Lower lobe of right lung (tissue), 2 donors: ENCODE measurements at regions not wholly inside any gene's neighbourhood (a gene's known extent, or its start where the extent isn't known, plus 50 kb on each side); places are given as distances from the start of the nearest gene placed in this dataset.

Experiments
- ATAC-seq, 2 donors: fragments of 200-7000 bp; cut with Tn5 transposase; one replicate each; pipeline ENCODE4 v1.9.1; 2020 to 2022; ENCODE audit warnings: mild to moderate bottlenecking in 2 of 2, moderate library complexity in 2 of 2
- DNase-seq: peaks from one replicate; pipeline ENCODE4 v3.0.0-alpha.2; 2020
- H3K27ac ChIP-seq: fragments of 200-600 bp; one replicate; pipeline ENCODE4 v1.8.0; 2022
- H3K27me3 ChIP-seq: fragments of 200-600 bp; one replicate; pipeline ENCODE4 v1.8.0; 2022; ENCODE audit warnings: low read depth
- H3K36me3 ChIP-seq: fragments of 200-600 bp; one replicate; pipeline ENCODE4 v1.8.0; 2022; ENCODE audit warnings: mild to moderate bottlenecking
- H3K4me1 ChIP-seq: fragments of 200-600 bp; one replicate; pipeline ENCODE4 v1.8.0; 2022
- H3K4me3 ChIP-seq: fragments of 200-600 bp; one replicate; pipeline ENCODE4 v1.8.0; 2022; ENCODE audit warnings: mild to moderate bottlenecking
- H3K9me3 ChIP-seq: fragments of 200-600 bp; one replicate; pipeline ENCODE4 v1.8.0; 2022
- intact Hi-C: fragments of 100-400 bp; cut with DNase I; formaldehyde crosslinking; loops from one replicate; pipeline ENCODE4 v1.11.0; 2022
- TF ChIP-seq, protein P1 (sequence below): fragments of 200-600 bp; IDR thresholded peaks from one replicate; pipeline ENCODE4 v1.8.0; 2022; ENCODE audit warnings: antibody characterized with exemption, mild to moderate bottlenecking
- donor health status: DM: no; HTN: yes; CAD: no; lungs with severe emphysema.

DNA sequence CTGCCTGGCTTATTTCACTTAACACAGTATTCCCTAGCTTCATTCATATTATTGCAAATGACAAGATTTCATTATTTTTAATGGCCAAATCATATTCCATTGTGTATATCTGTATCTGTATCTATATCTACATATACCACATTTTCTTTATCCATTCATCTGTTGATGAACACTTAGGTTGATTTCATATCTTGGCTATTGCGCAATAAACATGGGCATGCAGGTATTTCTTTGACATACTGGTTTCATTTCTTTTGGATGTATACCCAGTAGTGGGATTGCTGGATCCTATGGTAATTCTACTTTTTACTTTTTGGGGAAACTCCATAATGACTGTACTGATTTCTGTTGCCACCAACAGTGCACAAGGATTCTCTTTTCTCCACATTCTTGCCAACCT lies 68.9 kb upstream of the CREB5 start:
- ATAC-seq (no peak), DNase-seq (no peak)
- H3K27ac ChIP-seq, result no peak overlapping the region
- intact Hi-C loops, result no loop called here
- H3K4me3 ChIP-seq, result no peak overlapping the region
- TF ChIP-seq, protein P1, sequence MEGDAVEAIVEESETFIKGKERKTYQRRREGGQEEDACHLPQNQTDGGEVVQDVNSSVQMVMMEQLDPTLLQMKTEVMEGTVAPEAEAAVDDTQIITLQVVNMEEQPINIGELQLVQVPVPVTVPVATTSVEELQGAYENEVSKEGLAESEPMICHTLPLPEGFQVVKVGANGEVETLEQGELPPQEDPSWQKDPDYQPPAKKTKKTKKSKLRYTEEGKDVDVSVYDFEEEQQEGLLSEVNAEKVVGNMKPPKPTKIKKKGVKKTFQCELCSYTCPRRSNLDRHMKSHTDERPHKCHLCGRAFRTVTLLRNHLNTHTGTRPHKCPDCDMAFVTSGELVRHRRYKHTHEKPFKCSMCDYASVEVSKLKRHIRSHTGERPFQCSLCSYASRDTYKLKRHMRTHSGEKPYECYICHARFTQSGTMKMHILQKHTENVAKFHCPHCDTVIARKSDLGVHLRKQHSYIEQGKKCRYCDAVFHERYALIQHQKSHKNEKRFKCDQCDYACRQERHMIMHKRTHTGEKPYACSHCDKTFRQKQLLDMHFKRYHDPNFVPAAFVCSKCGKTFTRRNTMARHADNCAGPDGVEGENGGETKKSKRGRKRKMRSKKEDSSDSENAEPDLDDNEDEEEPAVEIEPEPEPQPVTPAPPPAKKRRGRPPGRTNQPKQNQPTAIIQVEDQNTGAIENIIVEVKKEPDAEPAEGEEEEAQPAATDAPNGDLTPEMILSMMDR, result no peak
- no peaks in the 10 kb centered on the region for H3K9me3 ChIP-seq
- H3K4me1 ChIP-seq, result no peaks in the 10 kb centered on the region
- H3K36me3 ChIP-seq, result no peaks in the 10 kb centered on the region
- H3K27me3 ChIP-seq, result no peaks in the 10 kb centered on the region

DNA sequence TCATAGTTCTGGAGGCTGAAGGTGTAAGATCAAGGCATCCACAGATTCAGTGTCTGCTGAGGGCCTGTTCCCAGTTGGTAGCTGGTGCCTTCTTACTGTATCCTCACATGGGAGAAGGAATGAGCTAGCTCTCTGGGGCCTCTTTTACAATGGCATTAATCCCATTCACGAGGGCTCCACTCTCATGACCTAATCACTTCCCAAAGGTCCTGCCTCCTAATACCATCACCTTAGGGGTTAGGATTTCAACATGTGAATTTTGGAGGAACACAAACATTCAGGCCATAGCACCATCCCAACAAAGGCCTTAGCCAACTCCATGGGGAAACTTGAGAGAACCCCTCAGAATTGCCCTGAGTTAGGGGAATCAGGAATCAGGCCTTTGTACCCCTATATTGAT lies 66.1 kb upstream of the CREB5 start:
- H3K36me3 ChIP-seq, result no peaks in the 10 kb centered on the region
- no peaks in the 10 kb centered on the region for H3K4me1 ChIP-seq
- no peaks in the 10 kb centered on the region for H3K27me3 ChIP-seq
- H3K4me3 ChIP-seq, result no peak overlapping the region
- H3K9me3 ChIP-seq, result no peaks in the 10 kb centered on the region
- ATAC-seq (no peak), DNase-seq (no peak)
- intact Hi-C loops, result no loop called here
- no peak overlapping the region for H3K27ac ChIP-seq
- TF ChIP-seq, protein P1, result no peak

DNA sequence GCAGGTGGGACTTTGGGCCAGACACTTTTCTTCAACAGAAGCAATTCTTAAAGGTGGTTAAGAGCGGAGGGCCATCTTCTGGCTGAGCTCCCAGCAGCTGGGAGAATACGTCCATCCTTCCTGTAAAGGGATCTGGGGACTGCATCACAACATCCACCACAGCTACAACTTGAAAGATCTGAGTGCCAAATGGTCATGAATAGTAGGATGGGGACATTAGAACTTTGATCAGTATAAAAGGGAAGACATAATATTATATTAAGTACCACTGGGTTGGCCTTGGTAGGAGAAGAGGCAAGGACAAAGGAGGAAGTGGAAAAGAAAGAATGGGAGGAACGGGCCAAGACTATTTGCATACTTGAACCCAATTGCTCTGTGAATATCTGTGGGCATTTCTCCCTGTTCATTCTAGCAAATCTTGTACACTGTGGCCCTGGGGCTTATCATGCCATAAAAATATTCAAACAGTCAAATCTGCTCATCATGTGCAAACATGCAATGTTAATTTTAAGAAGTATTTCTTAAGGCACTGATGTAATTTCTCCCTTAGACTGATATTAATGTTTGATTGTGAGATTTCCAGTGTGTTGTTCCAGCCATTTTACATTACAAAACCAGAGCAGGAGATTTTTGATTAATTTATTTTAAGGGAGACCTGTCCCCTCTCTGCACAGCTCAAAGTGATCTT lies 65.5 kb upstream of the CREB5 start:
- ATAC-seq (peak in 1 of 2 donors; percentile 17), DNase-seq (no peak)
- Histone ChIP-seq H3K27ac (no peak overlapping the region), H3K4me1 (no peaks in the 10 kb centered on the region), H3K4me3 (no peak overlapping the region), H3K9me3 (no peaks in the 10 kb centered on the region), H3K36me3 (no peaks in the 10 kb centered on the region), H3K27me3 (no peaks in the 10 kb centered on the region)
- TF ChIP-seq, protein P1, result no peak
- intact Hi-C loops, result no loop called here

DNA sequence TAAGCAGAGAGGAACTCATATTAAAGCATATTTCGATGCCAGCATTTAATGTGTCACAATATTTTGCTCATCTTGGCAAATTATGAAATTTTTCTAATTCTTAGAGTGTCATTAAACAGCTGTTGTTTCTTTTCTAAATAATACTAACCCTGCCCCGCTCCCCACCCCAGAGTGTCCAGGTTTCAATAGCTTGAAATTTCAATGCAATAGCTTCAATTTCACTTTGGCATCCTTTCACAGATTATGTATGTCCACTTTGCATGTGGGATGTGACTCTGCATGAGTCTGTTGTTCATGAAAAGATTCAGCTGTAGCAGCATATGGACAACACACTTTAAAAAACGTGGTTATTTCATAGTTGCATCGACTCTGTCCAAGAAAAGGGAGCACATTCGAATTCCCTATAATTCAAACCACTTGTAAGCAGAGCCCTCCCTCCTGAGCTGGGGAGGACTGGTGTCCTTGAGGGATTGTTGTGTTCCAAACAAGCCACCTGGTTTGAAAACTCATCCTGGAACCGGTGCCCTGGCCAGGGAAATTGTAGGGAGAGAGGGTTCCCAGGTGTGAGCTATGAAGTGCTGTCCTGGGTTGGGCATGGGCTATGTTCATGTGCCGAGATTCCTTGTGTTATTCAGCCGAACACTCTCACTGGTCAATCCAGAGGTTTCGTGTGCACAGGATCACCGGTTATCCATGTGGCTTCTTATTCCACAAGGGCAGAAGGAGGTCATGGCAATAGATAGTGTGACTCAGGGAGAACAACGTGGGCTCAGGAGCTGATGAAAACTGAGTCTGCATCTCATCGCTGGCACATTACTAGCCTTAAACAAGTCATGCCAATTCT lies 64.6 kb upstream of the CREB5 start:
- H3K4me1 ChIP-seq, result no peaks in the 10 kb centered on the region
- intact Hi-C loops, result no loop called here
- H3K27me3 ChIP-seq, result no peaks in the 10 kb centered on the region
- no peak overlapping the region for H3K4me3 ChIP-seq
- ATAC-seq (peak; percentile 14 to 34), DNase-seq (no peak)
- H3K9me3 ChIP-seq, result no peaks in the 10 kb centered on the region
- no peaks in the 10 kb centered on the region for H3K36me3 ChIP-seq
- TF ChIP-seq, protein P1, result no peak
- H3K27ac ChIP-seq, result no peak overlapping the region

DNA sequence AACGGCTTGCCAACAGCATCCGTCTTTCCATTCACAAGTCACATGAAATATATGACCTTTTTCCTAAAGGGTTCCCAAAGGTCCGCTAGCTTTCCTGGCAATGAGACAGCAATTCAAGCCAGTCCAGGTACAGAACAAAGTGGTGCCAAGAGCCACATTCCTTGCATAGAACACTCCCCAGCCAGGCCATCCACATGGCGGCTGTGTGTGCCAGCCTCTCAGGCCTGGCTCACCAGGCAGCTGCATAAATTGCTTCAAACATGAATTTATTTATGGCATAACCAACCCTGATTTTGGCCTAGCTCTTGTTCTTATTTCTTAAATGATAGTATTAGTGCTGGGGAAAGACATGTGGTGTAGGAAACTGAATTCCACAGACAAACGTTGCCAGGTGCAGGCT lies 63.7 kb upstream of the CREB5 start:
- DNase-seq (no peak), ATAC-seq (peak; percentile 82)
- TF ChIP-seq, protein P1, result no peak
- Histone ChIP-seq H3K4me1 (no peaks in the 10 kb centered on the region), H3K36me3 (no peaks in the 10 kb centered on the region), H3K27me3 (no peaks in the 10 kb centered on the region), H3K27ac (no peak overlapping the region), H3K4me3 (no peak overlapping the region), H3K9me3 (no peaks in the 10 kb centered on the region)
- intact Hi-C loops, result no loop called here
